H1 (cell line): ENCODE measurements at regions not wholly inside any gene's neighbourhood (a gene's known extent, or its start where the extent isn't known, plus 50 kb on each side); places are given as distances from the start of the nearest gene placed in this dataset.

Experiments used
- CTCF ChIA-PET: fragments of 300-600 bp; sonication (Branson Sonifier 250); formaldehyde crosslinking; loops from one replicate; lab custom pipeline; 2021; ENCODE audit not compliant: partially characterized antibody; lab: Charles Lee
- POLR2A ChIA-PET: fragments of 300-600 bp; sonication (Branson Sonifier 250); formaldehyde crosslinking; loops from one replicate; lab custom pipeline; 2021; ENCODE audit warnings: inconsistent platforms; ENCODE audit not compliant: partially characterized antibody; lab: Charles Lee
- DNase-seq, 2 experiments: peaks; one replicate each; pipeline versions ENCODE4 v3.0.0 to v3.0.0-alpha.2; 2010 to 2022; ENCODE audit warnings: low spot score in 2 of 2, low read depth in 1 of 2, mixed read lengths in 1 of 2
- FAIRE-seq: peaks from 2 replicates; lab custom pipeline; 2011; peaks lifted over from hg19 to GRCh38; lab: Jason Lieb, UNC
- H2AFZ ChIP-seq: 2 replicates; pipeline ENCODE4 v1.8.1; 2012; ENCODE audit warnings: low read length, inconsistent platforms
- H2AK5ac ChIP-seq: 2 replicates; pipeline ENCODE4 v1.6.1; 2013; ENCODE audit warnings: low read depth, low read length
- H2BK120ac ChIP-seq: replicated peaks from 2 replicates; pipeline ENCODE3; 2013; ENCODE audit warnings: low read depth, low read length, inconsistent platforms
- H2BK12ac ChIP-seq: 2 replicates; pipeline ENCODE4 v1.6.1; 2013; ENCODE audit warnings: low read depth, low read length
- H2BK15ac ChIP-seq: 2 replicates; pipeline ENCODE4 v1.6.1; 2013; ENCODE audit warnings: low read length
- H2BK20ac ChIP-seq: 2 replicates; pipeline ENCODE4 v1.6.1; 2013; ENCODE audit warnings: low read length
- H2BK5ac ChIP-seq: 2 replicates; pipeline ENCODE4 v1.6.1; 2013; ENCODE audit warnings: low read depth, low read length
- H3K14ac ChIP-seq: 2 replicates; pipeline ENCODE4 v1.6.1; 2013; ENCODE audit warnings: inconsistent platforms; ENCODE audit not compliant: insufficient read length
- H3K18ac ChIP-seq: 2 replicates; pipeline ENCODE4 v1.6.1; 2013; ENCODE audit warnings: low read length; ENCODE audit errors: extremely low read depth
- H3K23ac ChIP-seq: 2 replicates; pipeline ENCODE4 v1.6.1; 2013; ENCODE audit warnings: inconsistent platforms; ENCODE audit not compliant: insufficient read length
- H3K23me2 ChIP-seq: 2 replicates; pipeline ENCODE4 v1.6.1; 2013; ENCODE audit warnings: low read depth, low read length
- H3K27ac ChIP-seq: 2 replicates; pipeline ENCODE4 v1.6.1; 2011; ENCODE audit warnings: low read depth, low read length, inconsistent platforms
- H3K27me3 ChIP-seq, 4 experiments: replicated peaks in 1 of 4; 1 replicate in 1 of 4; 2 replicates in 3 of 4; pipeline versions ENCODE4 v1.6.1 to v1.8.1; 2011 to 2013; ENCODE audit warnings: low read length in 3 of 4, mild to moderate bottlenecking in 3 of 4, inconsistent platforms in 2 of 4, mixed read lengths in 2 of 4, moderate library complexity in 1 of 4; ENCODE audit not compliant: control insufficient read depth in 3 of 4, insufficient read depth in 3 of 4; ENCODE audit errors: extremely low read depth in 1 of 4
- H3K36me3 ChIP-seq, 4 experiments: 2 replicates each; pipeline versions ENCODE4 v1.6.1 to v1.8.1; 2011 to 2013; ENCODE audit warnings: mild to moderate bottlenecking in 4 of 4, low read length in 3 of 4, moderate library complexity in 2 of 4, control low read depth in 1 of 4, inconsistent platforms in 1 of 4; ENCODE audit not compliant: insufficient read depth in 4 of 4, control insufficient read depth in 2 of 4
- H3K4ac ChIP-seq: replicated peaks from 2 replicates; pipeline ENCODE3; 2013; ENCODE audit warnings: low read length, low read depth, mixed read lengths, inconsistent platforms; ENCODE audit not compliant: insufficient read length
- H3K4me1 ChIP-seq, 4 experiments: replicated peaks in 1 of 4; 1 replicate in 1 of 4; 2 replicates in 3 of 4; pipeline versions ENCODE4 v1.6.1 to v1.8.1; 2011 to 2013; ENCODE audit warnings: low read length in 3 of 4, inconsistent platforms in 2 of 4, mixed read lengths in 1 of 4; ENCODE audit not compliant: insufficient read depth in 4 of 4, control insufficient read depth in 3 of 4
- H3K4me2 ChIP-seq, 2 experiments: 2 replicates each; pipeline versions ENCODE4 v1.6.1 to v1.8.1; 2011 to 2013; ENCODE audit warnings: low read depth in 2 of 2, low read length in 2 of 2, control low read depth in 1 of 2, inconsistent platforms in 1 of 2, mild to moderate bottlenecking in 1 of 2; ENCODE audit not compliant: insufficient read depth in 1 of 2
- H3K4me3 ChIP-seq, 4 experiments: fragments of 200-600, 300-600 bp in 1 of 4; sonication (generic), shearing (Covaris generic), sonication (Bioruptor Twin) in 1 of 4; 2 replicates each; pipeline versions ENCODE4 v1.5.1 to v1.8.1; 2011 to 2016; ENCODE audit warnings: low read length in 4 of 4, low read depth in 3 of 4, control low read depth in 2 of 4, inconsistent platforms in 2 of 4, mild to moderate bottlenecking in 2 of 4, mixed read lengths in 1 of 4, moderate library complexity in 1 of 4; ENCODE audit not compliant: insufficient read depth in 2 of 4; ENCODE audit errors: extremely low read depth in 1 of 4
- H3K56ac ChIP-seq: replicated peaks from 2 replicates; pipeline ENCODE3; 2013; ENCODE audit warnings: low read depth, mild to moderate bottlenecking, mixed read lengths, low read length, inconsistent platforms; ENCODE audit not compliant: insufficient read length
- H3K79me1 ChIP-seq: 2 replicates; pipeline ENCODE4 v1.6.1; 2013; ENCODE audit warnings: low read depth, low read length, control low read depth
- H3K79me2 ChIP-seq, 2 experiments: 2 replicates each; pipeline versions ENCODE4 v1.6.1 to v1.8.1; 2012 to 2013; ENCODE audit warnings: low read length in 2 of 2, mild to moderate bottlenecking in 2 of 2, inconsistent platforms in 1 of 2; ENCODE audit not compliant: insufficient read depth in 2 of 2, control insufficient read depth in 1 of 2
- H3K9ac ChIP-seq, 4 experiments: replicated peaks in 1 of 4; 1 replicate in 1 of 4; 2 replicates in 3 of 4; pipeline versions ENCODE4 v1.6.1 to v1.8.1; 2011 to 2013; ENCODE audit warnings: low read depth in 3 of 4, low read length in 3 of 4, control low read depth in 2 of 4, mild to moderate bottlenecking in 2 of 4, moderate library complexity in 2 of 4, inconsistent platforms in 1 of 4; ENCODE audit errors: extremely low read depth in 1 of 4
- H3K9me3 ChIP-seq, 2 experiments: 2 replicates each; pipeline versions ENCODE4 v1.6.1 to v1.8.1; 2012 to 2013; ENCODE audit warnings: mild to moderate bottlenecking in 2 of 2, moderate library complexity in 2 of 2, control low read depth in 1 of 2, inconsistent platforms in 1 of 2, low read depth in 1 of 2, low read length in 1 of 2, mixed read lengths in 1 of 2; ENCODE audit not compliant: insufficient read depth in 2 of 2
- H4K20me1 ChIP-seq, 2 experiments: replicated peaks in 1 of 2; 2 replicates each; pipeline versions ENCODE3 to v1.8.1; 2011 to 2013; ENCODE audit warnings: inconsistent platforms in 2 of 2, low read length in 2 of 2, mild to moderate bottlenecking in 1 of 2; ENCODE audit not compliant: insufficient read depth in 2 of 2, control insufficient read depth in 1 of 2
- H4K5ac ChIP-seq: 2 replicates; pipeline ENCODE4 v1.6.1; 2013; ENCODE audit warnings: low read length, low read depth, mixed read lengths, inconsistent platforms; ENCODE audit not compliant: insufficient read length
- H4K8ac ChIP-seq: 2 replicates; pipeline ENCODE4 v1.8.0; 2013; ENCODE audit warnings: mild to moderate bottlenecking, moderate library complexity, low read length, inconsistent platforms; ENCODE audit not compliant: insufficient read depth; ENCODE audit errors: extremely low read depth
- H4K91ac ChIP-seq: replicated peaks from 2 replicates; pipeline ENCODE3; 2013; ENCODE audit warnings: low read length, mixed read lengths, inconsistent platforms; ENCODE audit not compliant: insufficient read length
- EGR1 ChIP-seq: IDR thresholded peaks from 2 replicates; pipeline ENCODE4 v1.6.1; 2011; ENCODE audit warnings: low read depth, low read length, borderline replicate concordance
- TCF12 ChIP-seq: IDR thresholded peaks from 2 replicates; pipeline ENCODE4 v1.6.1; 2011; ENCODE audit warnings: low read depth, mild to moderate bottlenecking, low read length
- WGBS, 2 experiments: shearing (Covaris generic) in 1 of 2; methylation state at CpG; one replicate each; pipeline versions ENCODE4 v1.1.6 to v1.1.7; 2013 to 2015; ENCODE audit warnings: low lambda C conversion rate in 2 of 2, mixed read lengths in 2 of 2, inconsistent platforms in 1 of 2, low coverage in 1 of 2, missing lambda C conversion rate in 1 of 2; ENCODE audit not compliant: insufficient replicate concordance in 2 of 2, insufficient coverage in 1 of 2, insufficient read length in 1 of 2; ENCODE audit errors: extremely low coverage in 1 of 2, missing lambda C conversion rate in 1 of 2; 5-methylcytosine and 5-hydroxymethylcytosine counted together

DNA sequence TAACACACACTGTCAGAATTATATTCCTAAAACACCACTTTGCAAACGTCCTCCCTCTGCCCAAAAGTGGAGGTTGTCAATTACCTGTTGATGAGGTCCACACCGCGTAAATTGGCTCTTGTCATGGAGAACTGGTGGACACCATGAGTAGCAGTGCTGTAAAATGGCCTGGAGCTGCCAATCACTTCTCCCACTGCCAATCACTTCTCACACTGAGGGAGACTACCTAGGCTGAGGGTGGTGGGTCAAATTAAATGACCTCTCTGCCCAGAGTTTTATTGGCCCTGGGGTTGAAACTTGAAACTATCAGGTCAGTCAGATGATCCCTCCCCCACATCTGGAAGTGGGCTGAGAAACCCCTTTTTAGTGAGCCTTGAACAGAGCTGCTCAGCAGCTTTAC, 89.6 kb downstream of the SOWAHC start:
- CTCF ChIA-PET = interaction anchor here (1.3 to 1.8 kb wide), 2 partner anchors 12 to 158 kb away, joined by 3 to 5 read pairs; no protein-coding TSS in a partner anchor

More for the DNA sequence above, 89.6 kb downstream of the SOWAHC start:
- Histone ChIP-seq H3K4me3 (no peak overlapping the region), H2BK15ac (peak overlapping the region; percentile 92; the same call in 1 of the 2 replicates), H3K9ac (no peak overlapping the region), H2BK20ac (no peak overlapping the region), H4K5ac (no peak overlapping the region), H3K14ac (no peak overlapping the region), H3K79me2 (no peaks in the 10 kb centered on the region), H3K4me2 (no peak overlapping the region; a peak in 1 of 4 replicates), H3K23me2 (no peaks in the 10 kb centered on the region), H2BK5ac (0 out of 2 replicates have a peak overlapping the region, but pooled peaks have one; percentile 35), H2AK5ac (no peak overlapping the region), H4K20me1 (no peaks in the 10 kb centered on the region), H3K27ac (no peak overlapping the region), H3K27me3 (no peaks in the 10 kb centered on the region), H3K18ac (no peak overlapping the region; the same call in 1 of the 2 replicates), H3K56ac (no peak overlapping the region), H3K36me3 (no peaks in the 10 kb centered on the region), H3K4ac (no peak overlapping the region), H2BK12ac (0 out of 2 replicates have a peak overlapping the region, but pooled peaks have one; percentile 9), H3K4me1 (peaks cover 3 to 11% (median 7%) of the 10 kb centered on the region in 4 experiments), H2BK120ac (no peak overlapping the region), H3K9me3 (no peaks in the 10 kb centered on the region), H2AFZ (0 out of 2 replicates have a peak overlapping the region, but pooled peaks have one; percentile 50), H3K79me1 (no peaks in the 10 kb centered on the region), H3K23ac (no peak overlapping the region), H4K91ac (peak overlapping the region; percentile 77), H4K8ac (no peak overlapping the region; the same call in 1 of the 2 replicates)
- WGBS, 2 experiments = 95% methylated on average over 3 of the region's 3 CpGs; no CpG with 5 or more reads in 1 of the 2 experiments
- no peak for FAIRE-seq
- POLR2A ChIA-PET = interaction anchor here (1.0 kb wide), 1 partner anchor 88 kb away, joined by 3 read pairs; no protein-coding TSS in a partner anchor
- no peak for DNase-seq
- TF ChIP-seq EGR1 (no peak), TCF12 (no peak)
- TF ChIP-seq, all 59 proteins: peak for 0
